Adrenal gland (tissue), 9 donors: ENCODE measurements at regions not wholly inside any gene's neighbourhood (a gene's known extent, or its start where the extent isn't known, plus 50 kb on each side); places are given as distances from the start of the nearest gene placed in this dataset.
"Not testable (repeated sequence)": the region's sequence is repeated elsewhere in the genome, so short reads cannot be mapped to it uniquely, and the experiment has no call there.

ENCODE experiments used
- DNase-seq, 7 donors: peaks; one replicate each; pipeline ENCODE4 v3.0.0-alpha.2; 2019 to 2020
- H3K27ac ChIP-seq, 5 donors: fragments of 200-600 bp; sonication (generic) in 4 of 5; 1 replicate in 3 of 5; 2 replicates in 2 of 5; pipeline versions ENCODE4 v1.5.1 to v1.8.0; 2016 to 2020; ENCODE audit warnings: mild to moderate bottlenecking in 1 of 5
- H3K27me3 ChIP-seq: fragments of 200-600 bp; 2 replicates; pipeline ENCODE4 v1.8.0; 2021
- H3K36me3 ChIP-seq, 2 donors: fragments of 200-600 bp; replicated peaks in 1 of 2; 1 replicate in 1 of 2; 2 replicates in 1 of 2; pipeline versions ENCODE4 v1.5.1 to v1.8.0; 2018 to 2022
- H3K4me1 ChIP-seq, 2 donors: fragments of 200-600 bp; replicated peaks in 1 of 2; 1 replicate in 1 of 2; 2 replicates in 1 of 2; pipeline versions ENCODE4 v1.5.1 to v1.8.0; 2018 to 2021
- H3K4me3 ChIP-seq, 4 donors: fragments of 200-600 bp; sonication (generic) in 3 of 4; one replicate each; pipeline ENCODE4 v1.5.1; 2016 to 2018
- H3K9me3 ChIP-seq, 3 donors: fragments of 200-600 bp; sonication (generic) in 1 of 3; replicated peaks in 1 of 3; 1 replicate in 2 of 3; 2 replicates in 1 of 3; pipeline versions ENCODE4 v1.5.1 to v1.8.0; 2016 to 2021
- POLR2A ChIP-seq, 2 donors: fragments of 450-650 bp; IDR thresholded peaks; one replicate each; pipeline ENCODE4 v1.6.1; 2017; ENCODE audit warnings: antibody characterized with exemption in 2 of 2, mild to moderate bottlenecking in 2 of 2, moderate library complexity in 1 of 2
- whole genome bisulfite sequencing, 4 donors: extraction: QIAGEN DNeasy Blood & Tissue Kit in 2 of 4; methylation state at CpG; one replicate each; pipeline versions ENCODE4 v1.1.5 to v1.1.7; 2013 to 2017; 5-methylcytosine and 5-hydroxymethylcytosine counted together
- intact Hi-C, 2 donors: fragments of 100-400 bp; cut with DNase I; formaldehyde crosslinking; loops; one replicate each; pipeline versions ENCODE4 v1.14.1 to v1.15.0; 2022 to 2023
- TF ChIP-seq, protein P1 (sequence below), 6 experiments: fragments of 450-650 bp in 4 of 6; fragments of 200-600 bp in 2 of 6; sonication (generic) in 1 of 6; IDR thresholded peaks; 1 replicate in 5 of 6; 2 replicates in 1 of 6; pipeline versions ENCODE4 v1.5.1 to v1.8.0; 2016 to 2021; ENCODE audit warnings: antibody characterized with exemption in 6 of 6, mild to moderate bottlenecking in 2 of 6, moderate library complexity in 1 of 6
- donor health status: healthy with polysubstance abuse.
- donor health status: Bipolar disorder and iron deficiency.
- donor health status: DM: yes; HTN: yes; CAD: no.
- donor health status: DM: no; HTN: no; CAD: no.
- donor health status: DM: no; HTN: no; CAD: no.

DNA sequence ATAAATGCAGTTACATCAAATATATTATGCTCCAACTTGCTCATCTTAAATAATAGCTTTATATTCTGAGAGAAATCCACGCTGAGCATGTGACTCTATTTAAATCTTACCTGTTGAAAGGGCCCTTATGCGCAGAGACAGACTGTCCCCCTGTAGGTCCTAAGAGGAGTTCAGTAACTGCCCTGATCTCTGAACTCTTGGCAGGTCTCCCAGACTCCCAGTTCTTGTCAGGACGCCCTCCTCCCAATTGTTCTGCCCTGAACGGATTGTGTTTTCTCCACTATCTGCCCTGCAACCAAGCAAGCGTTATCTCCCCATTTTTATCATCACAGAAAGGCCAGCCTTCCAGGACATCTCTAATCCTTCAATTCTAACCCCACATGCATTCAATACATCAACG is 954.6 kb downstream of the TSN start:
- no peaks in the 10 kb centered on the region for H3K27me3 ChIP-seq
- 70 to 73% (median 70%) methylated on average over 6 of the region's 6 CpGs for WGBS, 4 donors
- no peak for TF ChIP-seq POLR2A (IDR thresholded peaks at IDR 0.05)
- TF ChIP-seq, protein P1, sequence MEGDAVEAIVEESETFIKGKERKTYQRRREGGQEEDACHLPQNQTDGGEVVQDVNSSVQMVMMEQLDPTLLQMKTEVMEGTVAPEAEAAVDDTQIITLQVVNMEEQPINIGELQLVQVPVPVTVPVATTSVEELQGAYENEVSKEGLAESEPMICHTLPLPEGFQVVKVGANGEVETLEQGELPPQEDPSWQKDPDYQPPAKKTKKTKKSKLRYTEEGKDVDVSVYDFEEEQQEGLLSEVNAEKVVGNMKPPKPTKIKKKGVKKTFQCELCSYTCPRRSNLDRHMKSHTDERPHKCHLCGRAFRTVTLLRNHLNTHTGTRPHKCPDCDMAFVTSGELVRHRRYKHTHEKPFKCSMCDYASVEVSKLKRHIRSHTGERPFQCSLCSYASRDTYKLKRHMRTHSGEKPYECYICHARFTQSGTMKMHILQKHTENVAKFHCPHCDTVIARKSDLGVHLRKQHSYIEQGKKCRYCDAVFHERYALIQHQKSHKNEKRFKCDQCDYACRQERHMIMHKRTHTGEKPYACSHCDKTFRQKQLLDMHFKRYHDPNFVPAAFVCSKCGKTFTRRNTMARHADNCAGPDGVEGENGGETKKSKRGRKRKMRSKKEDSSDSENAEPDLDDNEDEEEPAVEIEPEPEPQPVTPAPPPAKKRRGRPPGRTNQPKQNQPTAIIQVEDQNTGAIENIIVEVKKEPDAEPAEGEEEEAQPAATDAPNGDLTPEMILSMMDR (IDR thresholded peaks at IDR 0.05), result no peak
- no peak overlapping the region for H3K27ac ChIP-seq
- no peaks in the 10 kb centered on the region for H3K4me1 ChIP-seq
- no peaks in the 10 kb centered on the region for H3K36me3 ChIP-seq
- intact Hi-C loops, result no loop called here
- no peak overlapping the region for H3K4me3 ChIP-seq
- DNase-seq, result no peak
- no peaks in the 10 kb centered on the region for H3K9me3 ChIP-seq

DNA sequence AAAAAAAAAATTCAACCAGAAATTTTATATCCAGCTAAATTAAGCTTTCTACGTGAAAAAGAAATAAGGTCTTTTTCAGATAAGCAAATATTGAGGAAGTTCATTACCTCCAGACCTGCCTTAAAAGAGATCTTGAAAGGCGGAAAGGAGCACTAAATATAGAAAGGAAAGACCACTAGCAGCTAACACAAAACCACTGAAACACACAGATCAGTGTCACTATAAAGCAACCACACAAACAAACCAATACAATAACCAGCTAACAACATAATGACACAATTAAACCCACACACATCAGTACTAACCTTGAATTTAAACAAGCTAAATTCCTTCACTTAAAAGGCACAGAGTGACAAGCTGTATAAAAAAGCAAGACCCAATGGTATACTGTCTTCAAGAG is 958.3 kb downstream of the TSN start:
- TF ChIP-seq POLR2A (IDR thresholded peaks at IDR 0.05), result no peak
- intact Hi-C loops, result no loop called here
- H3K4me1 ChIP-seq, result no peaks in the 10 kb centered on the region
- no peaks in the 10 kb centered on the region for H3K27me3 ChIP-seq
- no peak for DNase-seq
- H3K4me3 ChIP-seq, result no peak overlapping the region
- WGBS, 4 donors, result 81 to 86% (median 81%) methylated on average over 2 of the region's 2 CpGs
- no peak overlapping the region for H3K27ac ChIP-seq
- no peaks in the 10 kb centered on the region for H3K9me3 ChIP-seq
- no peaks in the 10 kb centered on the region for H3K36me3 ChIP-seq

GRCh38 chr2:122720822-122721221 is 965.4 kb downstream of the TSN start:
- H3K9me3 ChIP-seq, H3K36me3 ChIP-seq, H3K4me1 ChIP-seq, H3K4me3 ChIP-seq, DNase-seq, H3K27ac ChIP-seq, H3K27me3 ChIP-seq, intact Hi-C loops: not testable (repeated sequence)
- WGBS, 4 donors, result 94 to 100% (median 99%) methylated on average over 4 of the region's 4 CpGs

DNA sequence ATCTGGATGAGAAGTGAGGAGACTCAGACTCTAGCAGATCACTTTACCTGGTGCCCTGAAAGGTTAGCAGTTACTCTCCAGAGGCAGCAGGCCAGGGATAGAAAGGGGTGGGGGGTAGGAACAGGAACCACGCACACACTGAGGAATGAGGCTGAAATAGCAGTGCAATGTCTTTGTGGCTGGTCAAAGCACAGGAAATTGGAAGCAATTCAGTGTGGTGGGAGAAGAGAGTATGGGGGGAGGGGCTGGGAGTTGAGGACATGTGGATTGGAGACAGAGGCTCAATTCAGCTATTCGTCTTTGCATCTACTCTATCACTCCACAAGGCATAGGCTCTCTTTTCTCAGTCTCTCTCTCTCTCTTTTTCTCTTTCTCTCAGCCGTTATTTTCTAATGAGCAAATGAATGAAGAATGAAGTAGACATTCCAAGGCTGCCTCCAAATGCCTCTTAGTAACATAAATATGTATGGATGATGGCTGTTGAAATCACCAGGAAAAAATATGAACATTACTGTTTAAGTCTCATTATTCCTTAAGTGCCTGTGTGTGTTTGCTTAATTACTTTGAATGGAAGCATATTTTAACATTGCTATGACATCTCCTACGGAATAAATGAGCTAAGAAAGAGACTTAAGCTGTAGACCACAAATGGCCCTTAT is 979.4 kb downstream of the TSN start:
- TF ChIP-seq, protein P1 (IDR thresholded peaks at IDR 0.05), result no peak
- TF ChIP-seq POLR2A (IDR thresholded peaks at IDR 0.05), result no peak
- Histone ChIP-seq H3K4me1 (no peaks in the 10 kb centered on the region), H3K9me3 (no peaks in the 10 kb centered on the region), H3K4me3 (no peak overlapping the region), H3K27ac (no peak overlapping the region), H3K27me3 (no peaks in the 10 kb centered on the region), H3K36me3 (no peaks in the 10 kb centered on the region)
- intact Hi-C loops, result no loop called here
- 57 to 78% (median 67%) methylated on average over 4 of the region's 4 CpGs for WGBS, 4 donors
- DNase-seq, result no peak

DNA sequence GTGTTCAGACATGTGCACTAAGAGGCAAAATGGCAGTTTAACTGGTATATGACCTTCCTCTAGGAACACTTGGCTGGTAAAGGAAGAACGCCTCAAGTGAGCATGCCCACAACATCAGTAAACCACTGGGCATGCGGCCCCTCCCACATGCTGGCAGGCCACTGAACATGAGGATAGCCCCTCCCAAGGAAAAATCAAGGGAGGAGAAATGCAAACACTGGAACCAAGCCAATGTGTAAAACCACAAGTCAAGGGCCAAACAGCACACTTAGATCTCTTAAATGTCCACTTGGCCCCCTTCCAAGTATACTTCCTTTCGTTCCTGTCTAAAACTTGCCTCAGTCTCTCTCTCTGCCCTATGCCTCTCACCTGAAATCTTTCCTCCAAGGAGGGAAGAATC is 980.8 kb downstream of the TSN start:
- H3K27me3 ChIP-seq, result no peaks in the 10 kb centered on the region
- intact Hi-C loops, result no loop called here
- no peaks in the 10 kb centered on the region for H3K36me3 ChIP-seq
- no peak overlapping the region for H3K4me3 ChIP-seq
- DNase-seq, result no peak
- TF ChIP-seq, protein P1 (IDR thresholded peaks at IDR 0.05), result no peak
- no peak for TF ChIP-seq POLR2A (IDR thresholded peaks at IDR 0.05)
- H3K4me1 ChIP-seq, result no peaks in the 10 kb centered on the region
- H3K27ac ChIP-seq, result no peak overlapping the region
- no peaks in the 10 kb centered on the region for H3K9me3 ChIP-seq
- WGBS, 4 donors, result 59 to 69% (median 62%) methylated on average over 3 of the region's 3 CpGs
